ENCODE measurements at regions not wholly inside any gene's neighbourhood (a gene's known extent, or its start where the extent isn't known, plus 50 kb on each side); places are given as distances from the start of the nearest gene placed in this dataset.
"Not testable (repeated sequence)": the region's sequence is repeated elsewhere in the genome, so short reads cannot be mapped to it uniquely, and the experiment has no call there.

DNA sequence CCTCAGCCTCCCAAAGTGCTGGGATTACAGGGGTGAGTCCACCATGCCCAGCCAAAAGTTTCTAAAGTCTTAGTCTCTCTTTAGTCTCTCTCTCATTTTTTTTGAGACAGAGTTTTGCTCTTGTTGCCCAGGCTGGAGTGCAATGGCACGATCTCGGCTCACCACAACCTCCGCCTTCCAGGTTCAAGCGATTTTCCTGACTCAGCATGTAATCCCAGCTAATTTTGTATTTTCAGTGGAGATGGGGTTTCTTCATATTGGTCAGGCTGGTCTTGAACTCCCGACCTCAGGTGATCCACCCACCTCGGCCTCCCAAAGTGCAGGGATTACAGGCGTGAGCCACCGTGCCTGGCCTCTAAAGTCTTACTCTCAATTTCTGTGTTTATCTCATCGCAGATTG, 100.1 kb upstream of the GRK3 start:
- H3K4me2 ChIP-seq (ENCODE audit: low read length); H3K9me2 ChIP-seq (ENCODE audit: insufficient read depth); H3K27me3 ChIP-seq (ENCODE audit: insufficient read depth, low read length); H3K27ac ChIP-seq (ENCODE audit: low read depth, low read length); DNase-seq (ENCODE audit: low read depth, low spot score); H3K9ac ChIP-seq (ENCODE audit: low read length); POLR2A ChIA-PET; H3K4me3 ChIP-seq (replicated peaks in 1 of 2; ENCODE audit: low read depth in 1 of 2, low read length in 2 of 2); ATAC-seq; H4K20me1 ChIP-seq (ENCODE audit: insufficient read depth); H3K4me1 ChIP-seq (ENCODE audit: control insufficient read depth in 1 of 2, insufficient read depth in 2 of 2, low read length in 2 of 2); H3K9me3 ChIP-seq (ENCODE audit: control insufficient read depth in 1 of 2, insufficient read depth in 1 of 2, low read depth in 1 of 2, low read length in 2 of 2); RAD21 ChIA-PET (ENCODE audit: low non-redundant PET in 1 of 2, low total read pairs in 2 of 2, uncharacterized antibody in 2 of 2, unreplicated experiment in 2 of 2); intact Hi-C loops (cut with micrococcal nuclease); H2AFZ ChIP-seq (ENCODE audit: low read depth, low read length, poor library complexity, severe bottlenecking); H3K79me2 ChIP-seq (ENCODE audit: insufficient read depth, low read length); BruUV-seq (replicated peaks): not testable (repeated sequence)
- peaks cover 3 to 14% of the 10 kb centered on the region in 2 experiments; a peak in 3 of 4 replicates for H3K36me3 ChIP-seq (ENCODE audit: control insufficient read depth in 1 of 2, insufficient read depth in 2 of 2, low read length in 2 of 2)
- CTCF ChIA-PET: interaction anchor here (3.5 kb wide), 1 partner anchor 308 kb away, joined by 42 read pairs; no protein-coding TSS in a partner anchor

DNA sequence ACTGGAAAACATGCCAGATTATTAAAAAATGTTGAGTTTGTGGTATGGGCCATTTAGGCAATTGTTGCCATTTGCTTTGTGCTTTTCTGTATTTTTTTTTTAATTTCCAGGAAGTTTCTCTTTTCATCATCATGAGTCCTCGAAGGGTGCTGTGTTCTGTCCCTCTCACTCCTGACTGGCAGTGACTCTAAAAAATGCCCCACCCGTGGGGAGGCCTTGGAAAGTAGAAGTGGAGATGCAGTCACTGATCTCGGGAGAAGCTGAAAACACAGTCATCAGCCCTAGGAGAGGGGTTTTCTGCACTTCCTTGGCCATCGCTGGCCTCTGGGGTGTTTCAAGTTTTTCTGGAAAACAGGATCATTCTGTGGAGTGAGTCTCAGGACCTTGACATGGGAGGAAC, 98.5 kb upstream of the GRK3 start:
- RAD21 ChIA-PET (ENCODE audit: low non-redundant PET in 1 of 2, low total read pairs in 2 of 2, uncharacterized antibody in 2 of 2, unreplicated experiment in 2 of 2): no interaction called here
- ATAC-seq (no peak), DNase-seq (ENCODE audit: low read depth, low spot score) (no peak)

More for the DNA sequence above, 98.5 kb upstream of the GRK3 start:
- H3K4me2 ChIP-seq (ENCODE audit: low read length): no peak overlapping the region
- no peaks in the 10 kb centered on the region for H3K4me1 ChIP-seq (ENCODE audit: control insufficient read depth in 1 of 2, insufficient read depth in 2 of 2, low read length in 2 of 2)
- ChIA-PET CTCF (no interaction called here), POLR2A (no interaction called here)
- H3K9ac ChIP-seq (ENCODE audit: low read length): no peak overlapping the region
- H3K4me3 ChIP-seq (replicated peaks in 1 of 2; ENCODE audit: low read depth in 1 of 2, low read length in 2 of 2): no peak overlapping the region
- no peaks in the 10 kb centered on the region for H4K20me1 ChIP-seq (ENCODE audit: insufficient read depth)
- H3K36me3 ChIP-seq (ENCODE audit: control insufficient read depth in 1 of 2, insufficient read depth in 2 of 2, low read length in 2 of 2): peaks cover 2 to 3% of the 10 kb centered on the region in 2 experiments; a peak in 2 of 4 replicates
- BruUV-seq (replicated peaks): no TSS peak
- no peak overlapping the region for H2AFZ ChIP-seq (ENCODE audit: low read depth, low read length, poor library complexity, severe bottlenecking)
- H3K27me3 ChIP-seq (ENCODE audit: insufficient read depth, low read length): no peaks in the 10 kb centered on the region
- intact Hi-C loops (cut with micrococcal nuclease): no loop called here
- no peak overlapping the region for H3K27ac ChIP-seq (ENCODE audit: low read depth, low read length)
- no peaks in the 10 kb centered on the region for H3K79me2 ChIP-seq (ENCODE audit: insufficient read depth, low read length)
- H3K9me2 ChIP-seq (ENCODE audit: insufficient read depth): no peaks in the 10 kb centered on the region
- TF ChIP-seq POLR2AphosphoS5 (IDR thresholded peaks at IDR 0.05; ENCODE audit: low read depth, low read length) (no peak), SP1 (IDR thresholded peaks at IDR 0.05; ENCODE audit: low read depth) (no peak), EGR1 (IDR thresholded peaks at IDR 0.05; ENCODE audit: low read depth) (no peak), FOSL1 (IDR thresholded peaks at IDR 0.05; ENCODE audit: low read depth) (no peak), ELF1 (IDR thresholded peaks at IDR 0.05; ENCODE audit: borderline replicate concordance, low read depth) (no peak), CBX3 (IDR thresholded peaks at IDR 0.05; ENCODE audit: low read depth) (no peak), SRF (IDR thresholded peaks at IDR 0.05; ENCODE audit: low read depth) (no peak), SIN3A (IDR thresholded peaks at IDR 0.05; ENCODE audit: low read depth) (no peak), TCF7L2 (IDR thresholded peaks at IDR 0.05; ENCODE audit: borderline replicate concordance, extremely low read depth, insufficient read depth, insufficient read length) (no peak), EZH2 (IDR thresholded peaks at IDR 0.05) (no peak), ZFX (IDR thresholded peaks at IDR 0.05) (no peak), ZNF274 (IDR thresholded peaks at IDR 0.05; ENCODE audit: low read depth, low read length) (no peak), POLR2A (IDR thresholded peaks at IDR 0.05; ENCODE audit: borderline replicate concordance, extremely low read depth, insufficient read depth, insufficient read length) (no peak), EZH2phosphoT487 (IDR thresholded peaks at IDR 0.05; ENCODE audit: borderline replicate concordance) (no peak), JUND (IDR thresholded peaks at IDR 0.05) (no peak), YY1 (IDR thresholded peaks at IDR 0.05; ENCODE audit: extremely low read depth, insufficient replicate concordance, low read depth, low read length) (no peak)
- TF ChIP-seq, protein P1, sequence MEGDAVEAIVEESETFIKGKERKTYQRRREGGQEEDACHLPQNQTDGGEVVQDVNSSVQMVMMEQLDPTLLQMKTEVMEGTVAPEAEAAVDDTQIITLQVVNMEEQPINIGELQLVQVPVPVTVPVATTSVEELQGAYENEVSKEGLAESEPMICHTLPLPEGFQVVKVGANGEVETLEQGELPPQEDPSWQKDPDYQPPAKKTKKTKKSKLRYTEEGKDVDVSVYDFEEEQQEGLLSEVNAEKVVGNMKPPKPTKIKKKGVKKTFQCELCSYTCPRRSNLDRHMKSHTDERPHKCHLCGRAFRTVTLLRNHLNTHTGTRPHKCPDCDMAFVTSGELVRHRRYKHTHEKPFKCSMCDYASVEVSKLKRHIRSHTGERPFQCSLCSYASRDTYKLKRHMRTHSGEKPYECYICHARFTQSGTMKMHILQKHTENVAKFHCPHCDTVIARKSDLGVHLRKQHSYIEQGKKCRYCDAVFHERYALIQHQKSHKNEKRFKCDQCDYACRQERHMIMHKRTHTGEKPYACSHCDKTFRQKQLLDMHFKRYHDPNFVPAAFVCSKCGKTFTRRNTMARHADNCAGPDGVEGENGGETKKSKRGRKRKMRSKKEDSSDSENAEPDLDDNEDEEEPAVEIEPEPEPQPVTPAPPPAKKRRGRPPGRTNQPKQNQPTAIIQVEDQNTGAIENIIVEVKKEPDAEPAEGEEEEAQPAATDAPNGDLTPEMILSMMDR (IDR thresholded peaks at IDR 0.05 in 2 of 3, conservative IDR thresholded peaks at IDR 0.05 in 1 of 3; ENCODE audit: borderline replicate concordance in 1 of 3, insufficient read depth in 1 of 3, low read depth in 2 of 3, low read length in 2 of 3): no peak
- TF ChIP-seq, protein P2, sequence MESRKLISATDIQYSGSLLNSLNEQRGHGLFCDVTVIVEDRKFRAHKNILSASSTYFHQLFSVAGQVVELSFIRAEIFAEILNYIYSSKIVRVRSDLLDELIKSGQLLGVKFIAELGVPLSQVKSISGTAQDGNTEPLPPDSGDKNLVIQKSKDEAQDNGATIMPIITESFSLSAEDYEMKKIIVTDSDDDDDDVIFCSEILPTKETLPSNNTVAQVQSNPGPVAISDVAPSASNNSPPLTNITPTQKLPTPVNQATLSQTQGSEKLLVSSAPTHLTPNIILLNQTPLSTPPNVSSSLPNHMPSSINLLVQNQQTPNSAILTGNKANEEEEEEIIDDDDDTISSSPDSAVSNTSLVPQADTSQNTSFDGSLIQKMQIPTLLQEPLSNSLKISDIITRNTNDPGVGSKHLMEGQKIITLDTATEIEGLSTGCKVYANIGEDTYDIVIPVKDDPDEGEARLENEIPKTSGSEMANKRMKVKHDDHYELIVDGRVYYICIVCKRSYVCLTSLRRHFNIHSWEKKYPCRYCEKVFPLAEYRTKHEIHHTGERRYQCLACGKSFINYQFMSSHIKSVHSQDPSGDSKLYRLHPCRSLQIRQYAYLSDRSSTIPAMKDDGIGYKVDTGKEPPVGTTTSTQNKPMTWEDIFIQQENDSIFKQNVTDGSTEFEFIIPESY (IDR thresholded peaks at IDR 0.05; ENCODE audit: extremely low read depth, insufficient replicate concordance, low read length): no peak
- TF ChIP-seq, protein P3, sequence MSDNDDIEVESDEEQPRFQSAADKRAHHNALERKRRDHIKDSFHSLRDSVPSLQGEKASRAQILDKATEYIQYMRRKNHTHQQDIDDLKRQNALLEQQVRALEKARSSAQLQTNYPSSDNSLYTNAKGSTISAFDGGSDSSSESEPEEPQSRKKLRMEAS (IDR thresholded peaks at IDR 0.05): no peak
- H3K9me3 ChIP-seq (ENCODE audit: control insufficient read depth in 1 of 2, insufficient read depth in 1 of 2, low read depth in 1 of 2, low read length in 2 of 2): no peaks in the 10 kb centered on the region
